CD14-positive monocyte (primary cell): ENCODE measurements at regions not wholly inside any gene's neighbourhood (a gene's known extent, or its start where the extent isn't known, plus 50 kb on each side); places are given as distances from the start of the nearest gene placed in this dataset.

Experiments used
- DNase-seq, 3 donors: peaks; one replicate each; pipeline ENCODE4 v3.0.0-alpha.2; 2011 to 2022
- H2AFZ ChIP-seq: 2 replicates; pipeline ENCODE4 v1.6.0; 2012; ENCODE audit warnings: mild to moderate bottlenecking, low read depth, low read length, inconsistent platforms; ENCODE audit not compliant: insufficient read depth, poor library complexity, severe bottlenecking
- H3K27ac ChIP-seq, 2 donors: 1 replicate in 1 of 2; 2 replicates in 1 of 2; pipeline ENCODE4 v1.5.1; 2012 to 2013; ENCODE audit warnings: low read length in 2 of 2, control low read depth in 1 of 2, inconsistent platforms in 1 of 2, low read depth in 1 of 2, mild to moderate bottlenecking in 1 of 2
- H3K27me3 ChIP-seq, 2 donors: one replicate each; pipeline versions ENCODE4 v1.6.0 to v1.6.1; 2011 to 2013; ENCODE audit warnings: low read length in 2 of 2; ENCODE audit not compliant: control insufficient read depth in 2 of 2, insufficient read depth in 2 of 2
- H3K36me3 ChIP-seq, 2 donors: replicated peaks in 1 of 2; 1 replicate in 1 of 2; 2 replicates in 1 of 2; pipeline versions ENCODE4 v1.5.1 to v1.6.1; 2012 to 2013; ENCODE audit warnings: low read length in 2 of 2, control low read depth in 1 of 2, inconsistent platforms in 1 of 2, mild to moderate bottlenecking in 1 of 2; ENCODE audit not compliant: insufficient read depth in 2 of 2, control insufficient read depth in 1 of 2
- H3K4me1 ChIP-seq, 2 donors: 1 replicate in 1 of 2; 2 replicates in 1 of 2; pipeline versions ENCODE4 v1.5.1 to v1.6.1; 2012 to 2013; ENCODE audit warnings: low read length in 2 of 2, control low read depth in 1 of 2, inconsistent platforms in 1 of 2, mild to moderate bottlenecking in 1 of 2, moderate library complexity in 1 of 2; ENCODE audit not compliant: insufficient read depth in 2 of 2, control insufficient read depth in 1 of 2
- H3K4me2 ChIP-seq: replicated peaks from 2 replicates; pipeline ENCODE3; 2012; ENCODE audit warnings: low read length, moderate library complexity, mild to moderate bottlenecking; ENCODE audit not compliant: poor library complexity, severe bottlenecking; ENCODE audit errors: extremely low read depth
- H3K4me3 ChIP-seq, 3 experiments: fragments of 200-600 bp in 1 of 3; sonication (generic) in 1 of 3; replicated peaks in 1 of 3; 1 replicate in 2 of 3; 2 replicates in 1 of 3; pipeline ENCODE4 v1.5.1; 2011 to 2013; ENCODE audit warnings: low read length in 3 of 3, mild to moderate bottlenecking in 3 of 3, control low read depth in 2 of 3, low read depth in 2 of 3, inconsistent platforms in 1 of 3, moderate library complexity in 1 of 3
- H3K79me2 ChIP-seq: 2 replicates; pipeline ENCODE4 v1.6.0; 2012; ENCODE audit warnings: mild to moderate bottlenecking, control low read depth, inconsistent platforms, low read length, moderate library complexity; ENCODE audit not compliant: insufficient read depth
- H3K9ac ChIP-seq: 2 replicates; pipeline ENCODE4 v1.6.0; 2017; ENCODE audit warnings: low read length, mild to moderate bottlenecking; ENCODE audit not compliant: insufficient read depth, poor library complexity, severe bottlenecking
- H3K9me3 ChIP-seq, 2 donors: replicated peaks in 1 of 2; 1 replicate in 1 of 2; 2 replicates in 1 of 2; pipeline versions ENCODE4 v1.5.1 to v1.6.1; 2012 to 2013; ENCODE audit warnings: low read length in 2 of 2, control low read depth in 1 of 2; ENCODE audit not compliant: control insufficient read depth in 1 of 2, insufficient read depth in 1 of 2
- H4K20me1 ChIP-seq: 2 replicates; pipeline ENCODE4 v1.6.0; 2012; ENCODE audit warnings: mild to moderate bottlenecking, low read length, control low read depth, moderate library complexity; ENCODE audit not compliant: insufficient read depth
- H3K27ac Mint-ChIP-seq, 7 donors: one replicate each; pipeline ENCODE4 v1.8.0; 2020; ENCODE audit warnings: mild to moderate bottlenecking in 7 of 7, mixed read lengths in 7 of 7, moderate library complexity in 6 of 7, inconsistent platforms in 2 of 7
- H3K27me3 Mint-ChIP-seq, 3 donors: one replicate each; pipeline ENCODE4 v1.8.0; 2021 to 2022; ENCODE audit warnings: low read depth in 3 of 3, mild to moderate bottlenecking in 3 of 3, mixed read lengths in 3 of 3, moderate library complexity in 3 of 3, inconsistent platforms in 1 of 3
- H3K36me3 Mint-ChIP-seq, 2 donors: one replicate each; pipeline ENCODE4 v1.8.0; 2020; ENCODE audit warnings: mixed read lengths in 2 of 2, inconsistent platforms in 1 of 2, mild to moderate bottlenecking in 1 of 2
- H3K4me1 Mint-ChIP-seq: one replicate; pipeline ENCODE4 v1.8.0; 2020; ENCODE audit warnings: mild to moderate bottlenecking, mixed read lengths
- H3K4me3 Mint-ChIP-seq, 2 donors: one replicate each; pipeline ENCODE4 v1.8.0; 2020; ENCODE audit warnings: mild to moderate bottlenecking in 2 of 2, mixed read lengths in 2 of 2, moderate library complexity in 1 of 2
- H3K9me3 Mint-ChIP-seq, 7 donors: one replicate each; pipeline ENCODE4 v1.8.0; 2020 to 2022; ENCODE audit warnings: mixed read lengths in 7 of 7, mild to moderate bottlenecking in 6 of 7, moderate library complexity in 6 of 7, inconsistent platforms in 2 of 7
- CTCF ChIP-seq: fragments of 200-600 bp; IDR thresholded peaks from one replicate; pipeline ENCODE4 v1.8.0; 2022; ENCODE audit warnings: antibody characterized with exemption, mild to moderate bottlenecking
- WGBS: methylation state at CpG from one replicate; pipeline ENCODE4 v1.1.5; 2013; ENCODE audit warnings: missing lambda C conversion rate; ENCODE audit not compliant: insufficient coverage; 5-methylcytosine and 5-hydroxymethylcytosine counted together
- intact Hi-C, 2 donors: fragments of 100-400 bp; cut with micrococcal nuclease; formaldehyde crosslinking; loops; one replicate each; pipeline versions ENCODE4 v1.15.0 to v1.15.1; 2023

- Histone ChIP-seq H3K9ac (no peak overlapping the region), H3K79me2 (no peaks in the 10 kb centered on the region), H3K27ac (no peak overlapping the region), H3K36me3 (no peaks in the 10 kb centered on the region), H2AFZ (no peak overlapping the region), H3K4me1 (no peaks in the 10 kb centered on the region), H3K9me3 (no peaks in the 10 kb centered on the region), H4K20me1 (no peaks in the 10 kb centered on the region), H3K27me3 (no peaks in the 10 kb centered on the region), H3K4me2 (no peak overlapping the region), H3K4me3 (no peak overlapping the region)
- DNase-seq: no peak
- Mint-ChIP-seq H3K27ac (no peak overlapping the region), H3K27me3 (peaks cover 0 to 7% (median 0%) of the 10 kb centered on the region in 3 donors), H3K4me3 (no peak overlapping the region), H3K9me3 (peaks cover 0 to 5% (median 0%) of the 10 kb centered on the region in 7 donors), H3K4me1 (no peaks in the 10 kb centered on the region), H3K36me3 (no peaks in the 10 kb centered on the region)
- peak; percentile 23 for TF ChIP-seq CTCF
- WGBS: no CpG with 5 or more reads among the region's 4 CpGs
- intact Hi-C loops: no loop called here
Measured at GRCh38 chr1:117312453-117313138, 54.7 kb upstream of the MAN1A2 start.

- no peak overlapping the region for H3K4me3 ChIP-seq
Measured at GRCh38 chr1:117308311-117308916, 58.8 kb upstream of the MAN1A2 start.

More at GRCh38 chr1:117308311-117308916, 58.8 kb upstream of the MAN1A2 start:
- no peak for DNase-seq
- Histone ChIP-seq H2AFZ (no peak overlapping the region), H3K27me3 (no peaks in the 10 kb centered on the region), H3K27ac (no peak overlapping the region), H4K20me1 (no peaks in the 10 kb centered on the region), H3K36me3 (no peaks in the 10 kb centered on the region), H3K4me1 (no peaks in the 10 kb centered on the region), H3K9me3 (no peaks in the 10 kb centered on the region), H3K9ac (no peak overlapping the region), H3K79me2 (no peaks in the 10 kb centered on the region), H3K4me2 (no peak overlapping the region)
- Mint-ChIP-seq H3K27ac (no peak overlapping the region), H3K36me3 (no peaks in the 10 kb centered on the region), H3K4me3 (no peak overlapping the region), H3K27me3 (peaks cover 0 to 9% (median 0%) of the 10 kb centered on the region in 3 donors), H3K9me3 (peaks cover 0 to 4% (median 0%) of the 10 kb centered on the region in 7 donors), H3K4me1 (no peaks in the 10 kb centered on the region)
- TF ChIP-seq CTCF: no peak
- 83% methylated on average over 2 of the region's 3 CpGs for WGBS
- intact Hi-C loops: no loop called here
